Endothelial cell (in vitro differentiated cells): ENCODE measurements at regions not wholly inside any gene's neighbourhood (a gene's known extent, or its start where the extent isn't known, plus 50 kb on each side); places are given as distances from the start of the nearest gene placed in this dataset.
"Not testable (repeated sequence)": the region's sequence is repeated elsewhere in the genome, so short reads cannot be mapped to it uniquely, and the experiment has no call there.

Experiments used
- DNase-seq: peaks from one replicate; pipeline ENCODE4 v3.0.0; 2021; ENCODE audit warnings: low spot score
- H3K27ac Mint-ChIP-seq: one replicate; pipeline ENCODE4 v1.8.0; 2021; ENCODE audit warnings: mixed read lengths, inconsistent platforms; ENCODE audit not compliant: unreplicated experiment
- H3K27me3 Mint-ChIP-seq: one replicate; pipeline ENCODE4 v1.8.0; 2021; ENCODE audit warnings: mild to moderate bottlenecking, moderate library complexity, mixed read lengths, inconsistent platforms; ENCODE audit not compliant: unreplicated experiment
- H3K36me3 Mint-ChIP-seq: one replicate; pipeline ENCODE4 v1.8.0; 2021; ENCODE audit warnings: mild to moderate bottlenecking, low read depth, mixed read lengths, inconsistent platforms; ENCODE audit not compliant: unreplicated experiment
- H3K4me1 Mint-ChIP-seq: one replicate; pipeline ENCODE4 v1.8.0; 2021; ENCODE audit warnings: mild to moderate bottlenecking, mixed read lengths, inconsistent platforms; ENCODE audit not compliant: unreplicated experiment
- H3K4me3 Mint-ChIP-seq: one replicate; pipeline ENCODE4 v1.8.0; 2021; ENCODE audit warnings: mild to moderate bottlenecking, mixed read lengths, inconsistent platforms; ENCODE audit not compliant: unreplicated experiment
- H3K9me3 Mint-ChIP-seq: one replicate; pipeline ENCODE4 v1.8.0; 2021; ENCODE audit warnings: mixed read lengths, inconsistent platforms; ENCODE audit not compliant: unreplicated experiment
- CTCF ChIP-seq: fragments of 200-600 bp; sonication (generic); IDR thresholded peaks from one replicate; pipeline ENCODE4 v1.5.0; 2021; ENCODE audit warnings: antibody characterized with exemption; ENCODE audit not compliant: unreplicated experiment

GRCh38 chr6:27667016-27667656 is 194.2 kb upstream of the ZNF184 start:
- no peak for DNase-seq
- no peak overlapping the region for H3K27ac Mint-ChIP-seq
- no peak for TF ChIP-seq CTCF
- no peaks in the 10 kb centered on the region for H3K9me3 Mint-ChIP-seq
- H3K4me3 Mint-ChIP-seq, result peak overlapping the region; percentile 90
- peaks cover 19% of the 10 kb centered on the region for H3K27me3 Mint-ChIP-seq
- H3K4me1 Mint-ChIP-seq, result peaks cover 16% of the 10 kb centered on the region
- H3K36me3 Mint-ChIP-seq, result no peaks in the 10 kb centered on the region

GRCh38 chr6:27662769-27663168 is 189.9 kb upstream of the ZNF184 start:
- H3K36me3 Mint-ChIP-seq, result no peaks in the 10 kb centered on the region
- H3K9me3 Mint-ChIP-seq, result no peaks in the 10 kb centered on the region
- peaks cover under 1% of the 10 kb centered on the region for H3K4me1 Mint-ChIP-seq
- no peak for DNase-seq
- no peak overlapping the region for H3K27ac Mint-ChIP-seq
- no peak overlapping the region for H3K4me3 Mint-ChIP-seq
- TF ChIP-seq CTCF, result no peak
- no peaks in the 10 kb centered on the region for H3K27me3 Mint-ChIP-seq

- not testable (repeated sequence) for H3K27ac Mint-ChIP-seq, H3K36me3 Mint-ChIP-seq, H3K9me3 Mint-ChIP-seq, H3K4me1 Mint-ChIP-seq, H3K27me3 Mint-ChIP-seq, H3K4me3 Mint-ChIP-seq, DNase-seq
Measured at GRCh38 chr6:27662212-27662611, 189.3 kb upstream of the ZNF184 start.

- H3K9me3 Mint-ChIP-seq, H3K4me1 Mint-ChIP-seq, DNase-seq, H3K36me3 Mint-ChIP-seq, H3K27ac Mint-ChIP-seq, H3K27me3 Mint-ChIP-seq, H3K4me3 Mint-ChIP-seq: not testable (repeated sequence)
Measured at GRCh38 chr6:27653143-27653825, 180.4 kb upstream of the ZNF184 start.

- DNase-seq, result peak; percentile 22
- no peaks in the 10 kb centered on the region for H3K4me1 Mint-ChIP-seq
- peak overlapping the region; percentile 83 for H3K27ac Mint-ChIP-seq
- no peak for TF ChIP-seq CTCF
- no peaks in the 10 kb centered on the region for H3K36me3 Mint-ChIP-seq
- H3K4me3 Mint-ChIP-seq, result peak overlapping the region; percentile 91
- H3K27me3 Mint-ChIP-seq, result peaks cover 6% of the 10 kb centered on the region
- H3K9me3 Mint-ChIP-seq, result no peaks in the 10 kb centered on the region
Measured at GRCh38 chr6:27651371-27651732, 178.4 kb upstream of the ZNF184 start.
